ENCODE measurements at regions not wholly inside any gene's neighbourhood (a gene's known extent, or its start where the extent isn't known, plus 50 kb on each side); places are given as distances from the start of the nearest gene placed in this dataset.

- Histone ChIP-seq H3K9me3 (ENCODE audit: control insufficient read depth, insufficient read depth, low read length) (no peaks in the 10 kb centered on the region), H3K4ac (ENCODE audit: low read depth, low read length) (peak overlapping the region; percentile 92), H2AFZ (replicated peaks; ENCODE audit: low read length, poor library complexity) (no peak overlapping the region), H4K20me1 (ENCODE audit: insufficient read depth, low read length) (no peaks in the 10 kb centered on the region), H3K9me1 (ENCODE audit: insufficient read depth, low read length) (peaks cover 45% of the 10 kb centered on the region), H2AK9ac (replicated peaks; ENCODE audit: low read depth, low read length, poor library complexity) (no peak overlapping the region), H3K27me3 (ENCODE audit: control insufficient read depth, insufficient read depth, low read length) (no peaks in the 10 kb centered on the region), H3K4me1 (ENCODE audit: control insufficient read depth, insufficient read depth, low read length) (peaks cover 42% of the 10 kb centered on the region), H4K8ac (ENCODE audit: low read depth in 2 of 2, low read length in 2 of 2) (peak overlapping the region; percentile 62 to 84), H2BK120ac (ENCODE audit: low read depth, low read length) (peak overlapping the region; percentile 94), H3K56ac (ENCODE audit: extremely low read depth, insufficient read depth, low read length) (peak overlapping the region; percentile 65; the same call in 1 of the 2 replicates), H2BK5ac (ENCODE audit: low read depth, low read length, poor library complexity, severe bottlenecking) (peak overlapping the region; percentile 95), H3K4me3 (ENCODE audit: insufficient read depth, low read depth, low read length) (no peak overlapping the region), H3K9ac (ENCODE audit: low read depth, low read length) (no peak overlapping the region), H2BK15ac (ENCODE audit: low read depth, low read length) (peak overlapping the region; percentile 99), H3K4me2 (ENCODE audit: low read depth, low read length) (peak overlapping the region; percentile 61; the same call in 1 of the 2 replicates), H4K91ac (ENCODE audit: insufficient read depth, low read depth, low read length) (peak overlapping the region; percentile 96), H4K5ac (ENCODE audit: low read depth, low read length) (peak overlapping the region; percentile 53; the same call in 1 of the 2 replicates), H3K18ac (ENCODE audit: low read depth, low read length) (peak overlapping the region; percentile 75; the same call in 1 of the 2 replicates), H3K14ac (replicated peaks; ENCODE audit: low read depth, low read length) (peak overlapping the region; percentile 53), H3K23ac (ENCODE audit: low read depth, low read length) (peak overlapping the region; percentile 81), H3K36me3 (ENCODE audit: control insufficient read depth, insufficient read depth, low read length) (no peaks in the 10 kb centered on the region), H3K27ac (ENCODE audit: insufficient read depth, low read length) (peak overlapping the region; percentile 86), H3K79me1 (ENCODE audit: low read depth in 1 of 2, low read length in 2 of 2) (peaks cover 0 to 18% of the 10 kb centered on the region in 2 experiments; a peak in 1 of 4 replicates), H2AK5ac (ENCODE audit: low read depth, low read length) (peak overlapping the region; percentile 92), H2BK20ac (ENCODE audit: low read depth, low read length) (peak overlapping the region; percentile 93)
- POLR2A ChIA-PET (ENCODE audit: unreplicated experiment): no interaction called here
- CTCF ChIA-PET: interaction anchor here (0.7 to 1.7 kb wide), 3 partner anchors 52 to 201 kb away, joined by 3 to 5 read pairs (median 3); no protein-coding TSS in a partner anchor
- WGBS, 2 experiments (ENCODE audit: extremely low coverage in 2 of 2, insufficient read length in 1 of 2): no CpG with 5 or more reads among the region's 2 CpGs
- ATAC-seq (ENCODE audit: low read depth): peak; percentile 25
- peak; percentile 87 for DNase-seq
- BruUV-seq (replicated peaks): no TSS peak
- TF ChIP-seq RCOR1 (IDR thresholded peaks at IDR 0.05; ENCODE audit: insufficient replicate concordance, low read length): no peak
- dilution Hi-C loops (cut with HindIII; ENCODE audit: low sequenced_read_pairs, unreplicated experiment): no loop called here
- in situ Hi-C loops (cut with MboI; ENCODE audit: low sequenced_read_pairs): no loop called here
- intact Hi-C loops (cut with micrococcal nuclease): loop anchor here (1.0 to 5.0 kb wide), 6 partner anchors 51 to 198 kb away; partner anchors contain the start of gene ADRB2
Measured at GRCh38 chr5:148913985-148914431, 87.6 kb downstream of the ADRB2 start.

Data from IMR-90 (cell line).